ENCODE measurements at regions not wholly inside any gene's neighbourhood (a gene's known extent, or its start where the extent isn't known, plus 50 kb on each side); places are given as distances from the start of the nearest gene placed in this dataset.

DNA sequence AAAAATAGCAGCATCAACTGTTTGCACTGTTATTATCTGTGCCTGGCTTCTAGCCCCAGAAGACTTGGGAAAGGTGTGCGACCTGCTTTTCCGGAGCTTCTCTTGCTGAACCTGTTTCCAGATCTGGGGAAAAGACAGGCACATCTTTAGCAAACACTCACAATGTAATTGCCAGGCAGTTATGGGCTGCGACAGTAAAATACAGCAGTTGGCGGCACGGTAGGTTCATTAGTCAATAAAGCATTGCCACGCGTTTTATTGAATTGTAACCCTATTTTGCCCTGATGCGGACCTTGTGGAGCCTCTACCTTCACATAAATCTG lies 223.7 kb upstream of the TSHZ3 start:
- TF ChIP-seq YY1 (IDR thresholded peaks at IDR 0.05; ENCODE audit: insufficient read depth, insufficient read length) (no peak), SUZ12 (IDR thresholded peaks at IDR 0.05; ENCODE audit: extremely low read depth, insufficient read depth, insufficient read length) (no peak), ZNF274 (IDR thresholded peaks at IDR 0.05; ENCODE audit: low read depth, low read length) (no peak)
- no peaks in the 10 kb centered on the region for H3K27me3 ChIP-seq (ENCODE audit: insufficient read depth, insufficient read length)
- H3K9ac ChIP-seq (ENCODE audit: insufficient read length, low read depth) = no peak overlapping the region

DNA sequence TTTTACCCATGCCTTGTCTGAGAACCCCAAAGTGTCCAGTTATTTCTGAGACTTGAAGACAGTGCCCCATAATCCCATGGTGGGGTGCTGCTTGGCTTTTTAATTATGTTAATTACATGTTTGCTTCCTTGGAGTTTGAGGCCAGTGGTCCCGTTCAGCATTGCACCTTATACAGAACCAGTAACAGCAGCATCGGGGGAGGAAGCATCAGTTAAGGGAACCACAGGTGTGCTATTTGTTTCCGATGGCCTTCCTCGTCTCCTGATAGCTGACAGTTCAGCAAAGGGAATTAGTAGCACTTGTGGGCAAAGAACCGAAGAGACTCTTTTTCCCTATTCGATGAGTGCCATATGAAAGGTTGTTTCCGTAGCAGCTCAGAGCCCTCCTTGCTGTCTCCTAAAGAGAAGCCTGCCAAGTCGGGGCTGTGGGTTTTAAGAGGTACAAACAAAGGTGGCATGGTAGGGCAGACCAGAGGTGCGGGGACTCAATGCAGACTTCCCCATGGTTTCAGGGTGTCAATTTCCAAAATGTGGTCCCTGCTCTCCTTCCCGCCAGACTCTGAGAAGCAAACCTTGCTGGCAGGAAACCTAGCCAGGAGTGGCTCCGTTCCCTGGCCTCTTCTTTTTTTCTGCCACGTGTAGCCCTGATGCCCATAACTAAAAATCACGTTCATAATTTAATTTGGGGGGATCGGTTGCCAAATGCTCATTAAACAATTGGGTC lies 225.2 kb upstream of the TSHZ3 start:
- no peak overlapping the region for H3K9ac ChIP-seq (ENCODE audit: insufficient read length, low read depth)
- no peaks in the 10 kb centered on the region for H3K9me3 ChIP-seq (ENCODE audit: insufficient read depth, low read length)
- no peak for TF ChIP-seq SUZ12 (IDR thresholded peaks at IDR 0.05; ENCODE audit: extremely low read depth, insufficient read depth, insufficient read length)
- TF ChIP-seq YY1 (IDR thresholded peaks at IDR 0.05; ENCODE audit: insufficient read depth, insufficient read length) = no peak
- TF ChIP-seq ZNF274 (IDR thresholded peaks at IDR 0.05; ENCODE audit: low read depth, low read length) = no peak
- no peak for DNase-seq (ENCODE audit: low read depth, low spot score)
- H3K36me3 ChIP-seq (ENCODE audit: insufficient read depth, insufficient read length, low read length) = no peaks in the 10 kb centered on the region
- H3K27me3 ChIP-seq (ENCODE audit: insufficient read depth, insufficient read length) = no peaks in the 10 kb centered on the region
- H3K4me3 ChIP-seq (ENCODE audit: insufficient read length, low read depth) = no peak overlapping the region
- H3K4me1 ChIP-seq (ENCODE audit: insufficient read depth, insufficient read length) = no peaks in the 10 kb centered on the region

More for the DNA sequence above, 223.7 kb upstream of the TSHZ3 start:
- Histone ChIP-seq H3K9me3 (ENCODE audit: insufficient read depth, low read length) (no peaks in the 10 kb centered on the region), H3K4me3 (ENCODE audit: insufficient read length, low read depth) (no peak overlapping the region), H3K36me3 (ENCODE audit: insufficient read depth, insufficient read length, low read length) (no peaks in the 10 kb centered on the region), H3K4me1 (ENCODE audit: insufficient read depth, insufficient read length) (no peaks in the 10 kb centered on the region)
- no peak for DNase-seq (ENCODE audit: low read depth, low spot score)

DNA sequence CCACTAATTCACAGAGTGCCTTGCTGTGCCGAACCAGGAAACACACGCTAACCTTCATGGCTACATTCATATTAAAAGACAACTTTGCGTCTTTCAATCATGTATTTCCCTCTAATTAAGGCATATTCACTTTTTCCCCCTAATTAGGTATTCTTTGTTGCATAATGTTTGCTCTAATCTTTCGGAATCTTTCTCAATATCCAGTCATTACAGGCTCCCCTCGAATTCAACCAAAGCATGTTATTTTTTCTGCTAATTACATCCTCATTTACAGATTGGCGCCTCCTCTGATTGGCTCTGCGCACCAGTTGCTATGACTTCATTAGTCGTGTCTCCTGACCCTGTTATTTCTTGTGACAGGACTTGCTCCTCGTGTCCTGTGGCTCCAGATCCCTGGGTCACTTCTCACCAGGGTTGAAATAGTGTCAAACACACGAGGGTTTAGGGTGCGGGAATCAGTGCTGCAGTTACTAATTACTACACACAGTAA lies 226.7 kb upstream of the TSHZ3 start:
- no peak for DNase-seq (ENCODE audit: low read depth, low spot score)
- Histone ChIP-seq H3K9ac (ENCODE audit: insufficient read length, low read depth) (no peak overlapping the region), H3K4me3 (ENCODE audit: insufficient read length, low read depth) (no peak overlapping the region), H3K9me3 (ENCODE audit: insufficient read depth, low read length) (no peaks in the 10 kb centered on the region), H3K27me3 (ENCODE audit: insufficient read depth, insufficient read length) (no peaks in the 10 kb centered on the region), H3K36me3 (ENCODE audit: insufficient read depth, insufficient read length, low read length) (no peaks in the 10 kb centered on the region), H3K4me1 (ENCODE audit: insufficient read depth, insufficient read length) (no peaks in the 10 kb centered on the region)
- TF ChIP-seq ZNF274 (IDR thresholded peaks at IDR 0.05; ENCODE audit: low read depth, low read length) (no peak), SUZ12 (IDR thresholded peaks at IDR 0.05; ENCODE audit: extremely low read depth, insufficient read depth, insufficient read length) (no peak), YY1 (IDR thresholded peaks at IDR 0.05; ENCODE audit: insufficient read depth, insufficient read length) (no peak)

DNA sequence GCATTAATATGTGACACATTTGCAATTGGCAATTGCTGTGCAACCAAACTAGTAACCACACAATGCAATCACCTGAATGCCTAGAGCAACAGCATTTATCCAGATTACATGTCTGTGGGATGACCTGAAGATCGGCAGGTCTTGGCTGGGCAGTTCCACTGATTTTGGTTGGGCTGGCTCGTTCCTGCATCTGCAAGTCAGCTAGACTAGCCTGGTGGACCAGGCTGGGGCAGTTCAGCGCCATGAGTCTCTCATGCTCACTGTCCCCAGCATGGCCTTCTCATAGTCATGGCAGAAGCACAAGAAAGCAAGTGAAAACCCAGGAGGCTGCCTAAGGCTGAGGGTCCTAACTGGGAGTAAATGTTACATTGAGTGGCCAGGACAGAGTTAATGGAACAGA lies 229.1 kb upstream of the TSHZ3 start:
- Histone ChIP-seq H3K4me3 (ENCODE audit: insufficient read length, low read depth) (no peak overlapping the region), H3K36me3 (ENCODE audit: insufficient read depth, insufficient read length, low read length) (no peaks in the 10 kb centered on the region), H3K9ac (ENCODE audit: insufficient read length, low read depth) (no peak overlapping the region), H3K9me3 (ENCODE audit: insufficient read depth, low read length) (no peaks in the 10 kb centered on the region), H3K27me3 (ENCODE audit: insufficient read depth, insufficient read length) (no peaks in the 10 kb centered on the region), H3K4me1 (ENCODE audit: insufficient read depth, insufficient read length) (no peaks in the 10 kb centered on the region)
- TF ChIP-seq ZNF274 (IDR thresholded peaks at IDR 0.05; ENCODE audit: low read depth, low read length) (no peak), YY1 (IDR thresholded peaks at IDR 0.05; ENCODE audit: insufficient read depth, insufficient read length) (no peak), SUZ12 (IDR thresholded peaks at IDR 0.05; ENCODE audit: extremely low read depth, insufficient read depth, insufficient read length) (no peak)
- DNase-seq (ENCODE audit: low read depth, low spot score) = no peak

DNA sequence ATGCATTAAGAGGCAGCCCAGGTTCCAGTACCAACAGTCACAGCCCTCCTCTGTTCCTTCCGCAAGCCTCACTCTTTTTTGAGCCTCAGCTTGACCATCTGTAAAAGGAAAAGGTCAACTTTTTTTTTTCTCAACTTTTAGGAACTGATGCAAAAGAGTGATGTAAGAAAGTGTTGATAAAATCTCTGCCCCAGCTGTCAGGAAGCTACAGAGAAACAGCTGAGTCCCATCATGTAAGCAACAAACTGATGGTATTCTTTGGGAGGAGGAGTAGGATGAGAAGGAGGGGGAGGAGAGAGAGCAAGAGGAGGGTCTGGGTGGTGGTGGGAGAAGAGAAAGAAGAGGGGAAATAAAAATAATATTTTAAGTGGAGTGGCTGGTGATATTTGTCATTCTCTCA lies 233.9 kb upstream of the TSHZ3 start:
- H3K4me1 ChIP-seq (ENCODE audit: insufficient read depth, insufficient read length) = no peaks in the 10 kb centered on the region
- H3K36me3 ChIP-seq (ENCODE audit: insufficient read depth, insufficient read length, low read length) = no peaks in the 10 kb centered on the region
- H3K4me3 ChIP-seq (ENCODE audit: insufficient read length, low read depth) = no peak overlapping the region
- H3K9ac ChIP-seq (ENCODE audit: insufficient read length, low read depth) = no peak overlapping the region
- no peaks in the 10 kb centered on the region for H3K27me3 ChIP-seq (ENCODE audit: insufficient read depth, insufficient read length)
- TF ChIP-seq YY1 (IDR thresholded peaks at IDR 0.05; ENCODE audit: insufficient read depth, insufficient read length) (no peak), SUZ12 (IDR thresholded peaks at IDR 0.05; ENCODE audit: extremely low read depth, insufficient read depth, insufficient read length) (no peak), ZNF274 (IDR thresholded peaks at IDR 0.05; ENCODE audit: low read depth, low read length) (no peak)
- H3K9me3 ChIP-seq (ENCODE audit: insufficient read depth, low read length) = no peaks in the 10 kb centered on the region
- DNase-seq (ENCODE audit: low read depth, low spot score) = no peak

DNA sequence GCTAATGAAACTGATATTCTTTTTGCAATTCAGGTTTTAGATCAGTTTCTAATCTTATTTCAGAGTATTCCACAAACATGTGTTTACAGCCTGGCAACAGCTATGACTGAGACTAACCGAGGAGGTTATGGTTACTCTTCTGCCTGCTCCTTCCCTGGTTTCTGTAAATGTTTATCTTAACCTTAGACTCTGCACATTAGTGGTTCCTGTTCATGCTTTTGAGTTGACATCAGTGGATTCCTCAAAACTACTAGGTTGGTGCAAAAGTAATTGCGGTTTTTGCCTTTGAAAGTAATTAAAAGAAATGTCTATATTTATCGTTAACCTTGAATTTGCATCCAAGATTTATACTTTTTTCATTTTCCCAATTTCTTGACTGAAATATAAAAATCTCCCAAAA lies 237.0 kb upstream of the TSHZ3 start:
- no peaks in the 10 kb centered on the region for H3K4me1 ChIP-seq (ENCODE audit: insufficient read depth, insufficient read length)
- no peaks in the 10 kb centered on the region for H3K36me3 ChIP-seq (ENCODE audit: insufficient read depth, insufficient read length, low read length)
- DNase-seq (ENCODE audit: low read depth, low spot score) = no peak
- no peaks in the 10 kb centered on the region for H3K9me3 ChIP-seq (ENCODE audit: insufficient read depth, low read length)
- no peaks in the 10 kb centered on the region for H3K27me3 ChIP-seq (ENCODE audit: insufficient read depth, insufficient read length)
- TF ChIP-seq YY1 (IDR thresholded peaks at IDR 0.05; ENCODE audit: insufficient read depth, insufficient read length) (no peak), ZNF274 (IDR thresholded peaks at IDR 0.05; ENCODE audit: low read depth, low read length) (no peak)
- H3K4me3 ChIP-seq (ENCODE audit: insufficient read length, low read depth) = no peak overlapping the region
- H3K9ac ChIP-seq (ENCODE audit: insufficient read length, low read depth) = no peak overlapping the region

DNA sequence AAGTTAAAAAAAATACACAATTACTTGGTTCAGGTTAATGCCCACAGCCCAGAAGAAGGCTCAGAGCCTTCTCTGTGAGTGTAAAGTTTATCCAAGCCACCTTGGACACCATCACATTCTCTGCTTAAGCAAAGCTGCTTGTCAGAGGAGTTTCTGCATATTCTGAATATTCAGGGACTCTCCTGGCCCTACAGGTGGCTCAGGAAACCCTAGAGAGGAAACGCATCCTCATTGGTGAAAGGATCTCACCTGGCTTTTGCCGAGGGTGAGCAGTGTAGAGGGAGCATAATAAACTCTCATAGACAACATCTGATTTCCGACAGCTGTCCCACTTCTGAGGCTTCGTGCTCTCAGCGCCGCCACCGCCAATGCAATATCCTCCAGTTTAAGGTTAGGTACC lies 239.9 kb upstream of the TSHZ3 start:
- Histone ChIP-seq H3K9me3 (ENCODE audit: insufficient read depth, low read length) (no peaks in the 10 kb centered on the region), H3K4me3 (ENCODE audit: insufficient read length, low read depth) (no peak overlapping the region), H3K36me3 (ENCODE audit: insufficient read depth, insufficient read length, low read length) (no peaks in the 10 kb centered on the region), H3K9ac (ENCODE audit: insufficient read length, low read depth) (no peak overlapping the region), H3K27me3 (ENCODE audit: insufficient read depth, insufficient read length) (no peaks in the 10 kb centered on the region), H3K4me1 (ENCODE audit: insufficient read depth, insufficient read length) (no peaks in the 10 kb centered on the region)
- TF ChIP-seq SUZ12 (IDR thresholded peaks at IDR 0.05; ENCODE audit: extremely low read depth, insufficient read depth, insufficient read length) = no peak
- DNase-seq (ENCODE audit: low read depth, low spot score) = no peak
